ENCODE measurements at regions not wholly inside any gene's neighbourhood (a gene's known extent, or its start where the extent isn't known, plus 50 kb on each side); places are given as distances from the start of the nearest gene placed in this dataset.

- DNase-seq = no peak
- Histone ChIP-seq H3K27ac (no peak overlapping the region), H3K4me1 (no peaks in the 10 kb centered on the region), H3K9me3 (no peaks in the 10 kb centered on the region), H3K27me3 (no peaks in the 10 kb centered on the region), H3K36me3 (no peaks in the 10 kb centered on the region), H3K4me3 (no peak overlapping the region)
- TF ChIP-seq CTCF (IDR thresholded peaks at IDR 0.05) (no peak), POLR2A (IDR thresholded peaks at IDR 0.05) (no peak)
These were observed 460.3 kb upstream of the ZNF717 start for GRCh38 chr3:76245622-76246021.

- no peak for DNase-seq
- H3K27ac ChIP-seq = no peak overlapping the region
- H3K9me3 ChIP-seq = no peaks in the 10 kb centered on the region
- no peaks in the 10 kb centered on the region for H3K27me3 ChIP-seq
- no peak overlapping the region for H3K4me3 ChIP-seq
- H3K36me3 ChIP-seq = no peaks in the 10 kb centered on the region
- no peak for TF ChIP-seq POLR2A (IDR thresholded peaks at IDR 0.05)
- no peak for TF ChIP-seq CTCF (IDR thresholded peaks at IDR 0.05)
- no peaks in the 10 kb centered on the region for H3K4me1 ChIP-seq
These were observed 479.1 kb upstream of the ZNF717 start for GRCh38 chr3:76264496-76264895.

- H3K27me3 ChIP-seq = no peaks in the 10 kb centered on the region
- H3K27ac ChIP-seq = no peak overlapping the region
- no peak overlapping the region for H3K4me3 ChIP-seq
- TF ChIP-seq POLR2A (IDR thresholded peaks at IDR 0.05) (no peak), CTCF (IDR thresholded peaks at IDR 0.05) (no peak)
- no peaks in the 10 kb centered on the region for H3K4me1 ChIP-seq
- no peaks in the 10 kb centered on the region for H3K9me3 ChIP-seq
- no peaks in the 10 kb centered on the region for H3K36me3 ChIP-seq
- DNase-seq = no peak
These were observed 479.6 kb upstream of the ZNF717 start for GRCh38 chr3:76264911-76265310.

- H3K4me3 ChIP-seq = no peak overlapping the region
- TF ChIP-seq CTCF (IDR thresholded peaks at IDR 0.05) = no peak
- DNase-seq = no peak
These were observed 481.2 kb upstream of the ZNF717 start for GRCh38 chr3:76266511-76266910.

GRCh38 chr3:76267851-76268380 lies 482.6 kb upstream of the ZNF717 start:
- Histone ChIP-seq H3K4me1 (no peaks in the 10 kb centered on the region), H3K27me3 (no peaks in the 10 kb centered on the region), H3K36me3 (no peaks in the 10 kb centered on the region), H3K4me3 (no peak overlapping the region), H3K9me3 (peaks cover 0 to 3% (median 0%) of the 10 kb centered on the region in 4 donors), H3K27ac (no peak overlapping the region)
- TF ChIP-seq CTCF (IDR thresholded peaks at IDR 0.05) = no peak
- no peak for TF ChIP-seq POLR2A (IDR thresholded peaks at IDR 0.05)
- no peak for DNase-seq

More at GRCh38 chr3:76266511-76266910, 481.2 kb upstream of the ZNF717 start:
- Histone ChIP-seq H3K27me3 (no peaks in the 10 kb centered on the region), H3K27ac (no peak overlapping the region), H3K9me3 (no peaks in the 10 kb centered on the region), H3K36me3 (no peaks in the 10 kb centered on the region), H3K4me1 (no peaks in the 10 kb centered on the region)

GRCh38 chr3:76293856-76294255 lies 508.5 kb upstream of the ZNF717 start:
- TF ChIP-seq POLR2A (IDR thresholded peaks at IDR 0.05) = no peak
- TF ChIP-seq CTCF (IDR thresholded peaks at IDR 0.05) = no peak
- no peak overlapping the region for H3K4me3 ChIP-seq
- H3K27ac ChIP-seq = no peak overlapping the region
- H3K36me3 ChIP-seq = no peaks in the 10 kb centered on the region
- no peaks in the 10 kb centered on the region for H3K4me1 ChIP-seq
- DNase-seq = no peak
- H3K9me3 ChIP-seq = no peaks in the 10 kb centered on the region
- no peaks in the 10 kb centered on the region for H3K27me3 ChIP-seq

All from Peyer's patch (tissue), 4 donors.